Panc1 (cell line): ENCODE measurements at regions not wholly inside any gene's neighbourhood (a gene's known extent, or its start where the extent isn't known, plus 50 kb on each side); places are given as distances from the start of the nearest gene placed in this dataset.

Experiments
- ATAC-seq: fragments of 200-7000 bp; cut with Tn5 transposase; 2 replicates; pipeline ENCODE4 v1.9.1; 2020; ENCODE audit warnings: mild to moderate bottlenecking, moderate library complexity
- BruUV-seq: library from RNA; stranded (reverse); fragments of 400-500 nt; replicated peaks from 2 replicates; lab custom pipeline; 2021; lab: Mats Ljungman, UMichigan
- CTCF ChIA-PET: fragments of 300-600 bp; sonication (Branson Sonifier 250); formaldehyde crosslinking; loops from one replicate; lab custom pipeline; 2022; ENCODE audit warnings: antibody characterized with exemption; lab: Charles Lee
- POLR2A ChIA-PET: fragments of 300-600 bp; sonication (Branson Sonifier 250); formaldehyde crosslinking; loops from one replicate; lab custom pipeline; 2022; ENCODE audit warnings: antibody characterized with exemption; lab: Charles Lee
- DNase-seq: peaks from one replicate; pipeline ENCODE4 v3.0.0-alpha.2; 2010; ENCODE audit warnings: low read depth, low spot score
- H3K27ac ChIP-seq: 2 replicates; pipeline ENCODE4 v1.5.1; 2011; ENCODE audit warnings: mild to moderate bottlenecking, low read length, inconsistent platforms
- H3K27me3 ChIP-seq: fragments of 200-500 bp; sonication (Bioruptor generic); 2 replicates; pipeline ENCODE4 v1.6.0; 2014; ENCODE audit warnings: low read length, inconsistent platforms; ENCODE audit not compliant: control insufficient read depth, insufficient read depth
- H3K36me3 ChIP-seq: fragments of 200-500 bp; sonication (Bioruptor generic); 2 replicates; pipeline ENCODE4 v1.5.1; 2014; ENCODE audit warnings: inconsistent platforms, mild to moderate bottlenecking, low read length, moderate library complexity; ENCODE audit not compliant: control insufficient read depth, insufficient read depth
- H3K4me1 ChIP-seq: 2 replicates; pipeline ENCODE4 v1.5.1; 2011; ENCODE audit warnings: inconsistent platforms, mild to moderate bottlenecking, low read length, moderate library complexity; ENCODE audit not compliant: control insufficient read depth, insufficient read depth
- H3K4me3 ChIP-seq, 2 experiments: 2 replicates each; pipeline ENCODE4 v1.5.1; 2011 to 2012; ENCODE audit warnings: low read depth in 2 of 2, low read length in 2 of 2, mild to moderate bottlenecking in 2 of 2, inconsistent platforms in 1 of 2, moderate library complexity in 1 of 2
- H3K9me3 ChIP-seq: fragments of 200-500 bp; sonication (Bioruptor generic); 2 replicates; pipeline ENCODE4 v1.5.1; 2014; ENCODE audit warnings: low read depth, mild to moderate bottlenecking, inconsistent platforms, low read length, moderate library complexity; ENCODE audit not compliant: control insufficient read depth, insufficient read depth
- POLR2AphosphoS5 ChIP-seq: IDR thresholded peaks from 2 replicates; pipeline ENCODE4 v1.6.1; 2012; ENCODE audit warnings: mild to moderate bottlenecking, low read depth, low read length, moderate library complexity
- SIN3A ChIP-seq: IDR thresholded peaks from 2 replicates; pipeline ENCODE4 v1.6.1; 2012; ENCODE audit warnings: low read depth, mild to moderate bottlenecking, low read length, moderate library complexity, borderline replicate concordance; ENCODE audit not compliant: insufficient read depth
- TCF7L2 ChIP-seq: IDR thresholded peaks from 2 replicates; pipeline ENCODE4 v1.6.1; 2011; ENCODE audit warnings: mild to moderate bottlenecking, low read depth, low read length, inconsistent platforms
- in situ Hi-C: cut with HindIII; loops from 2 replicates; pipeline ENCODE4 v1.10.0; 2016; ENCODE audit warnings: low sequenced_read_pairs, low pct_unique_long_range_greater_than_20kb
- intact Hi-C: fragments of 100-400 bp; cut with micrococcal nuclease; formaldehyde crosslinking; loops from one replicate; pipeline ENCODE4 v1.10.0; 2022; ENCODE audit not compliant: unreplicated experiment
- TF ChIP-seq, protein P1 (sequence below): fragments of 450-650 bp; IDR thresholded peaks from 2 replicates; pipeline ENCODE4 v1.5.1; 2017; ENCODE audit warnings: mild to moderate bottlenecking
- TF ChIP-seq, protein P2 (sequence below), 2 experiments: IDR thresholded peaks; 2 replicates each; pipeline ENCODE4 v1.6.1; 2011 to 2012; ENCODE audit warnings: low read depth in 2 of 2, control low read depth in 1 of 2, low read length in 1 of 2, mild to moderate bottlenecking in 1 of 2, moderate library complexity in 1 of 2; ENCODE audit not compliant: insufficient read depth in 1 of 2

DNA sequence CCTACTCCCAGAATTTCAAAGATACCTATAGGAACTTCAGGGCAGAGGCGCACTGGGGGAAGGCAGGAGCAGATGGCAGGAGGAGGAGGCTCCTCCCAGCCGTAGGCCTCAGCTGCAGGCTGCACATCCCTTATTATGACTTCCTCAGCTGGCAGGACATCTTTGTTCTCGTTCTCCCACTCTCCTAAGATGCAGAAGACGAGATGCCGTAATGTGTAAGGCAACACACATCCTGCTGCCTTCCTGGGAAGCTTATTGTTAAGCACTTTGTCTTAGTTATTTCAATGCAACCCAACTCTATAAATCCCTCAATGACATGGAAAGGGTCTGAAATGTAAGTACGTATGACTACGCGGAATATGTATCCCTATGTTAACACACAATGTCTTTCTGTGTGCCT lies 599.8 kb upstream of the MGMT start:
- Histone ChIP-seq H3K9me3 (no peaks in the 10 kb centered on the region), H3K4me1 (no peaks in the 10 kb centered on the region), H3K27me3 (peaks cover 10% of the 10 kb centered on the region), H3K4me3 (no peak overlapping the region), H3K27ac (no peak overlapping the region), H3K36me3 (no peaks in the 10 kb centered on the region)
- intact Hi-C loops (no loop called here), in situ Hi-C loops (no loop called here)
- CTCF ChIA-PET: no interaction called here
- TF ChIP-seq TCF7L2 (no peak), POLR2AphosphoS5 (no peak), SIN3A (no peak)
- TF ChIP-seq, protein P1, sequence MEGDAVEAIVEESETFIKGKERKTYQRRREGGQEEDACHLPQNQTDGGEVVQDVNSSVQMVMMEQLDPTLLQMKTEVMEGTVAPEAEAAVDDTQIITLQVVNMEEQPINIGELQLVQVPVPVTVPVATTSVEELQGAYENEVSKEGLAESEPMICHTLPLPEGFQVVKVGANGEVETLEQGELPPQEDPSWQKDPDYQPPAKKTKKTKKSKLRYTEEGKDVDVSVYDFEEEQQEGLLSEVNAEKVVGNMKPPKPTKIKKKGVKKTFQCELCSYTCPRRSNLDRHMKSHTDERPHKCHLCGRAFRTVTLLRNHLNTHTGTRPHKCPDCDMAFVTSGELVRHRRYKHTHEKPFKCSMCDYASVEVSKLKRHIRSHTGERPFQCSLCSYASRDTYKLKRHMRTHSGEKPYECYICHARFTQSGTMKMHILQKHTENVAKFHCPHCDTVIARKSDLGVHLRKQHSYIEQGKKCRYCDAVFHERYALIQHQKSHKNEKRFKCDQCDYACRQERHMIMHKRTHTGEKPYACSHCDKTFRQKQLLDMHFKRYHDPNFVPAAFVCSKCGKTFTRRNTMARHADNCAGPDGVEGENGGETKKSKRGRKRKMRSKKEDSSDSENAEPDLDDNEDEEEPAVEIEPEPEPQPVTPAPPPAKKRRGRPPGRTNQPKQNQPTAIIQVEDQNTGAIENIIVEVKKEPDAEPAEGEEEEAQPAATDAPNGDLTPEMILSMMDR: no peak
- TF ChIP-seq, protein P2, sequence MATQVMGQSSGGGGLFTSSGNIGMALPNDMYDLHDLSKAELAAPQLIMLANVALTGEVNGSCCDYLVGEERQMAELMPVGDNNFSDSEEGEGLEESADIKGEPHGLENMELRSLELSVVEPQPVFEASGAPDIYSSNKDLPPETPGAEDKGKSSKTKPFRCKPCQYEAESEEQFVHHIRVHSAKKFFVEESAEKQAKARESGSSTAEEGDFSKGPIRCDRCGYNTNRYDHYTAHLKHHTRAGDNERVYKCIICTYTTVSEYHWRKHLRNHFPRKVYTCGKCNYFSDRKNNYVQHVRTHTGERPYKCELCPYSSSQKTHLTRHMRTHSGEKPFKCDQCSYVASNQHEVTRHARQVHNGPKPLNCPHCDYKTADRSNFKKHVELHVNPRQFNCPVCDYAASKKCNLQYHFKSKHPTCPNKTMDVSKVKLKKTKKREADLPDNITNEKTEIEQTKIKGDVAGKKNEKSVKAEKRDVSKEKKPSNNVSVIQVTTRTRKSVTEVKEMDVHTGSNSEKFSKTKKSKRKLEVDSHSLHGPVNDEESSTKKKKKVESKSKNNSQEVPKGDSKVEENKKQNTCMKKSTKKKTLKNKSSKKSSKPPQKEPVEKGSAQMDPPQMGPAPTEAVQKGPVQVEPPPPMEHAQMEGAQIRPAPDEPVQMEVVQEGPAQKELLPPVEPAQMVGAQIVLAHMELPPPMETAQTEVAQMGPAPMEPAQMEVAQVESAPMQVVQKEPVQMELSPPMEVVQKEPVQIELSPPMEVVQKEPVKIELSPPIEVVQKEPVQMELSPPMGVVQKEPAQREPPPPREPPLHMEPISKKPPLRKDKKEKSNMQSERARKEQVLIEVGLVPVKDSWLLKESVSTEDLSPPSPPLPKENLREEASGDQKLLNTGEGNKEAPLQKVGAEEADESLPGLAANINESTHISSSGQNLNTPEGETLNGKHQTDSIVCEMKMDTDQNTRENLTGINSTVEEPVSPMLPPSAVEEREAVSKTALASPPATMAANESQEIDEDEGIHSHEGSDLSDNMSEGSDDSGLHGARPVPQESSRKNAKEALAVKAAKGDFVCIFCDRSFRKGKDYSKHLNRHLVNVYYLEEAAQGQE (IDR thresholded peaks at IDR 0.05; ENCODE audit: insufficient read depth in 1 of 2, low read depth in 2 of 2, low read length in 1 of 2): no peak
- no peak for DNase-seq
- ATAC-seq: no peak
- POLR2A ChIA-PET: no interaction called here
- BruUV-seq: no TSS peak

DNA sequence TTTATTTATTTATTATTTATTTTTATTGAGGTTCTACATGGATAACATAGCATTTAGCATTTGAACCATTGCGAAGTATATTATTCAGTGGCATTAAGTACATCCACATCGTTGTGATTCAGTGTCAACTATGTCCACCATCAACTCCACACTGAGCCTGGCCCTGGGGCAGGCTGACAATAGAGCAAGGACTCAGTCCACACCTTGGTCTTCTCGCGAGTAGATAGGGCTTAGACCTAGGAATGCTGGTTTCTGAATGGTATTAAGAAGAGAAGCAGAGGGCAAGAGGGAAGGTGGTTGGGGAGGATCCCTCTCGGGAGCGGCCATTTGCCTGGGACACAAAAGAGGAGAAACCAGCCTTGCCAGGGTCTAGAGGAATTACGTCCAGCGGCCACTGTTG lies 599.2 kb upstream of the MGMT start:
- Histone ChIP-seq H3K36me3 (no peaks in the 10 kb centered on the region), H3K9me3 (no peaks in the 10 kb centered on the region), H3K4me1 (no peaks in the 10 kb centered on the region), H3K4me3 (no peak overlapping the region), H3K27me3 (peaks cover 10% of the 10 kb centered on the region), H3K27ac (no peak overlapping the region)
- in situ Hi-C loops: no loop called here
- ChIA-PET CTCF (interaction anchor here (0.7 kb wide), 1 partner anchor 379 kb away, joined by 4 read pairs; no protein-coding TSS in a partner anchor), POLR2A (no interaction called here)
- TF ChIP-seq POLR2AphosphoS5: no peak
- no peak for TF ChIP-seq SIN3A
- TF ChIP-seq, protein P1: no peak
- TF ChIP-seq, protein P2 (IDR thresholded peaks at IDR 0.05; ENCODE audit: insufficient read depth in 1 of 2, low read depth in 2 of 2, low read length in 1 of 2): no peak
- no peak for TF ChIP-seq TCF7L2
- DNase-seq (no peak), ATAC-seq (no peak)
- BruUV-seq: no TSS peak
- intact Hi-C loops: no loop called here
